Progenitor cell of endocrine pancreas (in vitro differentiated cells): ENCODE measurements at regions not wholly inside any gene's neighbourhood (a gene's known extent, or its start where the extent isn't known, plus 50 kb on each side); places are given as distances from the start of the nearest gene placed in this dataset.

Experiments
- DNase-seq: peaks from one replicate; pipeline ENCODE4 v3.0.0; 2021; ENCODE audit warnings: low spot score; ENCODE audit not compliant: unreplicated experiment
- H3K27ac Mint-ChIP-seq: 2 replicates; pipeline ENCODE4 v1.8.0; 2021; ENCODE audit warnings: mild to moderate bottlenecking, moderate library complexity, mixed read lengths
- H3K27me3 Mint-ChIP-seq: 2 replicates; pipeline ENCODE4 v1.8.0; 2021; ENCODE audit warnings: mixed read lengths
- H3K36me3 Mint-ChIP-seq: 2 replicates; pipeline ENCODE4 v1.8.0; 2022; ENCODE audit warnings: mixed read lengths; ENCODE audit not compliant: insufficient read depth
- H3K4me1 Mint-ChIP-seq: 2 replicates; pipeline ENCODE4 v1.8.0; 2021; ENCODE audit warnings: low read depth, mixed read lengths
- H3K4me3 Mint-ChIP-seq: 2 replicates; pipeline ENCODE4 v1.8.0; 2021; ENCODE audit warnings: low read depth, mild to moderate bottlenecking, moderate library complexity, mixed read lengths
- H3K9me3 Mint-ChIP-seq: 2 replicates; pipeline ENCODE4 v1.8.0; 2021; ENCODE audit warnings: low read depth, mixed read lengths
- TF ChIP-seq, protein P1 (sequence below): fragments of 200-600 bp; sonication (generic); IDR thresholded peaks from one replicate; pipeline ENCODE4 v1.5.0; 2021; ENCODE audit warnings: antibody characterized with exemption, mild to moderate bottlenecking; ENCODE audit not compliant: unreplicated experiment

DNA sequence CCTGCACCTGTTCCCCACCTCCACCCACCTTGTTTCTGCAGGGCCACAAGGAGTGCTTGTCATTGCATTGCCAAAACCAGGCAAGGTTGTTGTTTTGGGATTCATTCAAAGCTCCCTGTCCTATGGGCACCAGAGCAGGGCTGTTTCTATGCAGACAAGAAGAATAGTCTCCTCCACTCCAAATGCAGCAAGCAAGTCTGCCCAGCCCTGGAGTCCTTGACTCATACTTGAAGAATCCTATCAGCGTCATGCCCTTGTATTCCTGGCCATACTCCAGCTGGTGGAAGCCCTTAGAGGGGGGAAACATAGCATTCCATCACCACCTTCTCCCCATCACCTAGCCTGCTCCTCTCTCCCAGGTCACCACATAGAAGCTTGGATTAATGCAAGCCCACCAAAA lies 145.3 kb upstream of the ECI2 start:
- peaks cover 13% of the 10 kb centered on the region for H3K9me3 Mint-ChIP-seq

DNA sequence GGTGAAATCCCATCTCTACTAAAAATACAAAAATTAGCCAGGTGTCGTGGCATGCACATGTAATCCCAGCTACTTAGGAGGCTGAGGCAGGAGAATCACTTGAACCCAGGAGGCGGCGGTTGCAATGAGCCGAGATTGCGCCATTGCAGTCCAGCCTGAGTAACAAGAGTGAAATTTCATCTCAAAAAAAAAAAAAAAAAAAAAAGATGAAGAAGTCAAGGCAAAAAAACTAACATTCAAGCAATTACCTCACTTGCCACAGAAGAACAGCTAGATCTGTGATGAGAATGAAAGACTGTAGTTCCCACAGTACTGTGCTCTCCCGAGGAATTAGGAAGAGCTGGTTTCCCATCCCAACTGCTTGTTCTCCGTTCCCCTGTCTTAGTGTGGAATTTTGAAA lies 144.7 kb upstream of the ECI2 start:
- no peak overlapping the region for H3K4me3 Mint-ChIP-seq
- peaks cover 14% of the 10 kb centered on the region for H3K27me3 Mint-ChIP-seq
- peaks cover 13% of the 10 kb centered on the region for H3K9me3 Mint-ChIP-seq
- no peak overlapping the region for H3K27ac Mint-ChIP-seq
- peaks cover 17% of the 10 kb centered on the region for H3K4me1 Mint-ChIP-seq
- peaks cover 2% of the 10 kb centered on the region for H3K36me3 Mint-ChIP-seq
- TF ChIP-seq, protein P1, sequence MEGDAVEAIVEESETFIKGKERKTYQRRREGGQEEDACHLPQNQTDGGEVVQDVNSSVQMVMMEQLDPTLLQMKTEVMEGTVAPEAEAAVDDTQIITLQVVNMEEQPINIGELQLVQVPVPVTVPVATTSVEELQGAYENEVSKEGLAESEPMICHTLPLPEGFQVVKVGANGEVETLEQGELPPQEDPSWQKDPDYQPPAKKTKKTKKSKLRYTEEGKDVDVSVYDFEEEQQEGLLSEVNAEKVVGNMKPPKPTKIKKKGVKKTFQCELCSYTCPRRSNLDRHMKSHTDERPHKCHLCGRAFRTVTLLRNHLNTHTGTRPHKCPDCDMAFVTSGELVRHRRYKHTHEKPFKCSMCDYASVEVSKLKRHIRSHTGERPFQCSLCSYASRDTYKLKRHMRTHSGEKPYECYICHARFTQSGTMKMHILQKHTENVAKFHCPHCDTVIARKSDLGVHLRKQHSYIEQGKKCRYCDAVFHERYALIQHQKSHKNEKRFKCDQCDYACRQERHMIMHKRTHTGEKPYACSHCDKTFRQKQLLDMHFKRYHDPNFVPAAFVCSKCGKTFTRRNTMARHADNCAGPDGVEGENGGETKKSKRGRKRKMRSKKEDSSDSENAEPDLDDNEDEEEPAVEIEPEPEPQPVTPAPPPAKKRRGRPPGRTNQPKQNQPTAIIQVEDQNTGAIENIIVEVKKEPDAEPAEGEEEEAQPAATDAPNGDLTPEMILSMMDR, result no peak
- DNase-seq, result no peak

More for the DNA sequence above, 145.3 kb upstream of the ECI2 start:
- peaks cover 14% of the 10 kb centered on the region for H3K27me3 Mint-ChIP-seq
- DNase-seq, result no peak
- TF ChIP-seq, protein P1, result no peak
- no peak overlapping the region for H3K27ac Mint-ChIP-seq
- peaks cover 12% of the 10 kb centered on the region for H3K4me1 Mint-ChIP-seq
- peaks cover 2% of the 10 kb centered on the region for H3K36me3 Mint-ChIP-seq
- no peak overlapping the region for H3K4me3 Mint-ChIP-seq

DNA sequence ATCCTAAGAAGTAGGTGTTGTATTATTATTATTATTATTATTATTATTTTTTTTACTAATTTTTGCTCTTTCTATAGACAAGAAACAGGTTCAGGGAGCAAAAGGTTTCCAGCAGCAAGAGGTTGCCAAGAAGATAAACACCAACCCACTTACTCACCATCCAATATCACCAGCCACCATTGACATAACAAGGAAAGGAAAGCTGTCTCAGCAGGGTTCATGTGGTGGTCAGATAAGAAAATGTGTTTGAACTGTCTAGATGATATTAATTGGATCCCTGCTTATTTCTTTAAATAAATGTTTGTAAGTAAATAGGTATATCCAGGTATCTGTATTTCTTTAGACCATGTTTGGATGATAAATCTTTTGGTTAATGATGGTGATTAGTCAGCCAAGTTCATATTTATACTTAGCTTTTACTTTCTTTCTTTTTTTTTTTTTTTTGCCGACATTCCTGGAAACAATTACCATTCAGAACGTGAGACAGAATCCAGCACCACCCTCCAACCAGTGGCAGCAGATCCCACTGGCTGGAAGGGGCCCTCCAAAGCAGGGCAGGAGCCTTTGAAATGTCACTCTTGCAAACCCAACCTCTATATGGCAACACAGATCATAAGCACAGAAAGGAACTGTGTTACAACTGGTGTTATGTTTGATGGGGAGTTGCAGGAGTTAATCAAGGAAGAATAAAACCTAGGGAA lies 139.2 kb upstream of the ECI2 start:
- Mint-ChIP-seq H3K4me1 (peaks cover 28% of the 10 kb centered on the region), H3K27ac (peak overlapping the region; percentile 93), H3K36me3 (peaks cover 2% of the 10 kb centered on the region), H3K9me3 (peaks cover 13% of the 10 kb centered on the region), H3K27me3 (no peaks in the 10 kb centered on the region), H3K4me3 (no peak overlapping the region)
- TF ChIP-seq, protein P1, result no peak
- no peak for DNase-seq

DNA sequence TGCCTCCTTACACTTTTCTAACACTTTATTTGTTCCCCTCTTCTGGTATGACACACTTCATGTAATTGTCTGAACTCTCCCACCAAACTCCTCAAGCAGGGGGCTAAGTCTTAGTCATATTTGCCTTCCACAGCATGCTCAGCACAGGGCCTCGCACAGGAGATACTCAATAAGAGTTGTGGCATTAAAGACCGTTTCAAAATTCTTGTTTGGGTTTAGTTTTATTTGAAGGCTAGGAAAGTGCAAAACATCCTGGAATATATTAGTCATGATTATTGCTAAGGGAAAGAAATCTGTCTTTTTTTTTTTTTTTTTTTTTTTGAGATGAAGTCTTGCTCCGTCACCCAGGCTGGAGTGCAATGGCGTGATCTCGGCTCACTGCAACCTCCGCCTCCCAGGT lies 137.6 kb upstream of the ECI2 start:
- Mint-ChIP-seq H3K27me3 (no peaks in the 10 kb centered on the region), H3K36me3 (no peaks in the 10 kb centered on the region), H3K4me1 (peaks cover 28% of the 10 kb centered on the region), H3K27ac (no peak overlapping the region), H3K9me3 (peaks cover 8% of the 10 kb centered on the region), H3K4me3 (no peak overlapping the region)
- no peak for DNase-seq
- TF ChIP-seq, protein P1, result no peak

DNA sequence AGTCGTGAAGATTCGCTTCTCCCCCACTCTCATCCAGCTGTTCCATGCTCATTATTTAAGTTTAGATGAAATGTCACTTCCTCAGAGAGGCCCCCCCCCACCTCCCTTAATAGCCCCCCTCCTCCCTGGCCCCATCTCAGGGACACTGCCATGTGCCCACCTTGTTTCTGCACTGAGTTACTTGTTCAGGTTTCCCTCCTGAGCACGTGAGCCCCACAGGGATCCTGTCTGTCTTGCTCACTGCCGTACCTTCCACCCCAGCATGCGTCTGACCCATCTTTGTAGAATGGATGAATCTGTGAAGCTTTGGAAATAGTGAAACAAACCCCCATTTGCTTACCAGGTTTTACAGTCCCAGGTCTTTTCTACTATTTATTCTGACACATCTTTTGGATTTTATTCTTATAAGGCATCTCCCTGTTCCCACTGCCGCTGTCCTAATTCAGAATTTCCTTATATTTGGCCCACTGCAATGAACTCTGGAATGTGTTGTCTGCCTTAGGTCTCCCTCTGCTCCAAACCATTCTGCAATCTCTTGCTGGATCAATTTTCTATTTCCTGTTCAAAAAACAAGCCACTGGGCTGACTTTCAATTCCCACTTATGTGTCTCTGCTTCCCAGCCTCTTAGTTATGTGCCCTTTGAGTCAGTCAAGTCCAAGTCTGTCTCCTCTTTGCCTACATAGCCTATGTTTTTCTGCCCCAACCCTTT lies 136.5 kb upstream of the ECI2 start:
- H3K27me3 Mint-ChIP-seq, result no peaks in the 10 kb centered on the region
- no peak overlapping the region for H3K4me3 Mint-ChIP-seq
- H3K27ac Mint-ChIP-seq, result no peak overlapping the region
- H3K9me3 Mint-ChIP-seq, result peaks cover 13% of the 10 kb centered on the region
- H3K4me1 Mint-ChIP-seq, result peaks cover 28% of the 10 kb centered on the region
- TF ChIP-seq, protein P1, result no peak
- no peaks in the 10 kb centered on the region for H3K36me3 Mint-ChIP-seq
- no peak for DNase-seq
